Smooth muscle cell (in vitro differentiated cells): ENCODE measurements at regions not wholly inside any gene's neighbourhood (a gene's known extent, or its start where the extent isn't known, plus 50 kb on each side); places are given as distances from the start of the nearest gene placed in this dataset.

Source experiments
- DNase-seq: peaks from one replicate; lab custom pipeline; 2025; ENCODE audit not compliant: unreplicated experiment; lab: John Stamatoyannopoulos, UW
- H2AFZ ChIP-seq: fragments of 200-600 bp; sonication (generic); 2 replicates; pipeline ENCODE4 v1.6.0; 2016; ENCODE audit warnings: antibody characterized with exemption, low read depth, mild to moderate bottlenecking
- H3F3A ChIP-seq: fragments of 200-600 bp; sonication (generic); 2 replicates; pipeline ENCODE4 v1.6.0; 2017; ENCODE audit warnings: antibody characterized with exemption, low read depth
- H3K27ac ChIP-seq: fragments of 200-600 bp; sonication (generic); 2 replicates; pipeline ENCODE4 v1.5.1; 2016; ENCODE audit warnings: low read depth, mild to moderate bottlenecking
- H3K27me3 ChIP-seq: fragments of 200-600 bp; sonication (generic); 2 replicates; pipeline ENCODE4 v1.6.1; 2016; ENCODE audit warnings: low read depth, mild to moderate bottlenecking
- H3K36me3 ChIP-seq: fragments of 200-600 bp; sonication (generic); 2 replicates; pipeline ENCODE4 v1.5.1; 2016; ENCODE audit warnings: low read depth
- H3K4me1 ChIP-seq: fragments of 200-600 bp; sonication (generic); 2 replicates; pipeline ENCODE4 v1.5.1; 2016; ENCODE audit warnings: low read depth
- H3K4me2 ChIP-seq: fragments of 200-600 bp; sonication (generic); 2 replicates; pipeline ENCODE4 v1.6.0; 2016; ENCODE audit warnings: mild to moderate bottlenecking
- H3K4me3 ChIP-seq: fragments of 200-600 bp; sonication (generic); 2 replicates; pipeline ENCODE4 v1.5.1; 2016; ENCODE audit warnings: mild to moderate bottlenecking
- H3K79me2 ChIP-seq: fragments of 200-600 bp; sonication (generic); 2 replicates; pipeline ENCODE4 v1.6.0; 2016; ENCODE audit warnings: low read depth, mild to moderate bottlenecking
- H3K9ac ChIP-seq: fragments of 200-600 bp; sonication (generic); 2 replicates; pipeline ENCODE4 v1.6.0; 2016; ENCODE audit warnings: low read depth
- H3K9me3 ChIP-seq: fragments of 200-600 bp; sonication (generic); replicated peaks from 2 replicates; pipeline ENCODE4 v1.5.1; 2016; ENCODE audit warnings: low read depth
- H4K20me1 ChIP-seq: fragments of 200-600 bp; sonication (generic); 2 replicates; pipeline ENCODE4 v1.6.0; 2016; ENCODE audit warnings: low read depth
- WGBS: methylation state at CpG from one replicate; pipeline ENCODE4 v1.1.7; 2016; ENCODE audit warnings: low lambda C conversion rate; 5-methylcytosine and 5-hydroxymethylcytosine counted together
- TF ChIP-seq, protein P1 (sequence below): fragments of 200-600 bp; sonication (generic); IDR thresholded peaks from 2 replicates; pipeline ENCODE4 v1.5.1; 2017; ENCODE audit warnings: borderline replicate concordance, mild to moderate bottlenecking, antibody characterized with exemption; ENCODE audit not compliant: insufficient read depth, poor library complexity, severe bottlenecking

DNA sequence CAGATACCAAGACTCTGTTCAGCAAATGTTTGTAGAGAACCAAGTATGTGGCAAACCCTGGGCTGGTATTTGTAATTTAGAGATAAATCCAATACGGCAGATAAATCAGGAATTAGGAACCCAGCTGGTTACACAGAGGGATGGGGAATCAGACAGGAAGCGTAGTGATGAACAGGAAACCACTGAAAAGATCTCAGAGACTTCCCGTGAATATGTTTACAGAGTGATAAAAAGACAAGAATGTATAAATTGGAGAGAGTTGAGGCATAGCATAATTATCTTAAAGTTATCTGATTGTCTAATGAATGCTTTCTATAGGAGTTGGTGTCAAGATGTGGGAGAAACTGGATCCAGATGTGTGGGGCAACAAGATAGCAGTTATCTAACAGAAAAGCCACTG, 246.6 kb upstream of the SMARCA2 start:
- H3F3A ChIP-seq = no peaks in the 10 kb centered on the region
- H3K4me2 ChIP-seq = no peak overlapping the region
- no peak overlapping the region for H3K27ac ChIP-seq
- DNase-seq = no peak
- no peaks in the 10 kb centered on the region for H3K36me3 ChIP-seq
- no peak overlapping the region for H3K9ac ChIP-seq
- no peak overlapping the region for H2AFZ ChIP-seq
- H3K4me3 ChIP-seq = no peak overlapping the region
- 74% methylated on average over 3 of the region's 3 CpGs for WGBS
- no peaks in the 10 kb centered on the region for H3K9me3 ChIP-seq
- no peaks in the 10 kb centered on the region for H3K4me1 ChIP-seq
- no peaks in the 10 kb centered on the region for H4K20me1 ChIP-seq
- TF ChIP-seq, protein P1, sequence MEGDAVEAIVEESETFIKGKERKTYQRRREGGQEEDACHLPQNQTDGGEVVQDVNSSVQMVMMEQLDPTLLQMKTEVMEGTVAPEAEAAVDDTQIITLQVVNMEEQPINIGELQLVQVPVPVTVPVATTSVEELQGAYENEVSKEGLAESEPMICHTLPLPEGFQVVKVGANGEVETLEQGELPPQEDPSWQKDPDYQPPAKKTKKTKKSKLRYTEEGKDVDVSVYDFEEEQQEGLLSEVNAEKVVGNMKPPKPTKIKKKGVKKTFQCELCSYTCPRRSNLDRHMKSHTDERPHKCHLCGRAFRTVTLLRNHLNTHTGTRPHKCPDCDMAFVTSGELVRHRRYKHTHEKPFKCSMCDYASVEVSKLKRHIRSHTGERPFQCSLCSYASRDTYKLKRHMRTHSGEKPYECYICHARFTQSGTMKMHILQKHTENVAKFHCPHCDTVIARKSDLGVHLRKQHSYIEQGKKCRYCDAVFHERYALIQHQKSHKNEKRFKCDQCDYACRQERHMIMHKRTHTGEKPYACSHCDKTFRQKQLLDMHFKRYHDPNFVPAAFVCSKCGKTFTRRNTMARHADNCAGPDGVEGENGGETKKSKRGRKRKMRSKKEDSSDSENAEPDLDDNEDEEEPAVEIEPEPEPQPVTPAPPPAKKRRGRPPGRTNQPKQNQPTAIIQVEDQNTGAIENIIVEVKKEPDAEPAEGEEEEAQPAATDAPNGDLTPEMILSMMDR = no peak
- H3K79me2 ChIP-seq = no peaks in the 10 kb centered on the region
- H3K27me3 ChIP-seq = no peaks in the 10 kb centered on the region

DNA sequence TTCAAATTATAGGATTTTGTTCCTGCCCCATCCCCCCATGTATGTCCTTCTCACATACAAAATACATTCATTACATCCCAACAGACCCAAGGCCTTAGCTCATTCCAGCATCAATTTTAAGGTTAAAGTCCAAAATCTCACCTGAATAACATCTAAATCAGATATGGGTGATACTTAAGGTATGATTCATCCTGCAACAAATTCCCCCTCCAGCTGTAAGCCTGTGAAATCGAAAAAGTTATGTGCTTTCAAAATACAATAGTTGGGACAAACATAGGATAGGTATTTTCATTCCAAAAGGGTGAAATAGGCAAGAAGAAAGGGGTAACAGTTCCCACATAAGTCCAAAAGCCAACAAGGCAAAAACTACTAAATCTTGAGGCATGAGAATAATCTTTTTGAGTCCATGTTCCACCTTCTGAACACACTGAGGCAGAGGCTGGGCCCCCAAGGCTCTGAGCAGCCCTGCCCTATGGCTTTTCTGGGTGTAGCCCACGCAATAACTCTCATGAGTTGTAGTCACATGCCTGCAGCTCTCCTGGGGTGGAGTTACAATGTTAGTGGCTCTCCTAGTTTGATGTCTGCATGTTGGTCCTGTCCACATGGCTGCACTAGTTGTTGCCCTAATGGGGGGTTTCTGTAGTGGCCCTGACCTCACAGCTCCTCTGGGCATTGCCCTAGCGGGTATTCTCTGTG, 243.9 kb upstream of the SMARCA2 start:
- Histone ChIP-seq H3K9me3 (no peaks in the 10 kb centered on the region), H3K4me1 (peaks cover 15% of the 10 kb centered on the region), H3K4me2 (no peak overlapping the region), H4K20me1 (no peaks in the 10 kb centered on the region), H3K4me3 (no peak overlapping the region), H3K27me3 (no peaks in the 10 kb centered on the region), H2AFZ (no peak overlapping the region), H3K36me3 (no peaks in the 10 kb centered on the region), H3K79me2 (no peaks in the 10 kb centered on the region), H3F3A (no peaks in the 10 kb centered on the region), H3K27ac (no peak overlapping the region), H3K9ac (no peak overlapping the region)
- 64% methylated on average over 3 of the region's 3 CpGs for WGBS
- no peak for DNase-seq
- TF ChIP-seq, protein P1 = no peak

DNA sequence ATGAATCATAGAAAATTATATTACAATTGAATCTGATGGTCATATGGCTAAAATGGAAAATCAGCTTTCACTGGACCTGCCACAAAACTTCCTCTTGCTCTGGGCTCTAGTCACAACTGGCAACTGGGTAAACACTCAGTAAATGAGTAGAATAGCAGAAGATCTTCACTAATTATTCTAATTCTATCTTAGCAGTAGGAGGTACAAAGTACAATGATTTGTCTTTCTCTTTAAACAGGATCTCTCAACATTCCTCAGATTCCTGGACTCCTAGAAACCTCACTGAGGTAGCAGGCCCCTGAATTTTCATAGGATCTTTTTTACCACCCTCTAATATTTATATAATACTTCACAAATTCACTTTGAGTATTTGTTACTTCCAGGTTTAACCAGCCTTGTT, 239.9 kb upstream of the SMARCA2 start:
- no peak for DNase-seq
- Histone ChIP-seq H3K4me3 (no peak overlapping the region), H3K4me2 (no peak overlapping the region), H4K20me1 (no peaks in the 10 kb centered on the region), H3K9ac (no peak overlapping the region), H3K9me3 (no peaks in the 10 kb centered on the region), H2AFZ (no peak overlapping the region), H3K36me3 (no peaks in the 10 kb centered on the region), H3F3A (no peaks in the 10 kb centered on the region), H3K27ac (no peak overlapping the region), H3K27me3 (no peaks in the 10 kb centered on the region), H3K79me2 (no peaks in the 10 kb centered on the region), H3K4me1 (peaks cover 15% of the 10 kb centered on the region)
- TF ChIP-seq, protein P1 = no peak

GRCh38 chr9:1776668-1777067, 238.5 kb upstream of the SMARCA2 start:
- Histone ChIP-seq H3F3A (no peaks in the 10 kb centered on the region), H3K36me3 (no peaks in the 10 kb centered on the region), H3K27ac (no peak overlapping the region), H3K4me2 (no peak overlapping the region), H2AFZ (no peak overlapping the region), H3K4me1 (peaks cover 15% of the 10 kb centered on the region), H4K20me1 (no peaks in the 10 kb centered on the region), H3K4me3 (no peak overlapping the region), H3K27me3 (no peaks in the 10 kb centered on the region), H3K9ac (no peak overlapping the region), H3K79me2 (no peaks in the 10 kb centered on the region), H3K9me3 (no peaks in the 10 kb centered on the region)
- TF ChIP-seq, protein P1 = no peak
- no peak for DNase-seq
- WGBS = 59% methylated on average over 1 of the region's 1 CpG
